Head of caudate nucleus (tissue), 42 donors: ENCODE measurements at regions not wholly inside any gene's neighbourhood (a gene's known extent, or its start where the extent isn't known, plus 50 kb on each side); places are given as distances from the start of the nearest gene placed in this dataset.
"Not testable (repeated sequence)": the region's sequence is repeated elsewhere in the genome, so short reads cannot be mapped to it uniquely, and the experiment has no call there.

ENCODE experiments used
- DNase-seq, 42 donors: peaks; one replicate each; pipeline versions ENCODE4 v3.0.0 to v3.0.0-alpha.2; 2020 to 2021; ENCODE audit warnings: mixed read lengths in 7 of 42
- intact Hi-C: fragments of 100-400 bp; cut with DNase I; formaldehyde crosslinking; loops from one replicate; pipeline ENCODE4 v1.15.0; 2022

- intact Hi-C loops = no loop called here
- DNase-seq = no peak
Measured at GRCh38 chr6:76764057-76764456, 691.6 kb upstream of the IMPG1 start.

GRCh38 chr6:76752841-76753240 is 680.4 kb upstream of the IMPG1 start:
- DNase-seq = no peak
- intact Hi-C loops = no loop called here

- DNase-seq, intact Hi-C loops: not testable (repeated sequence)
Measured at GRCh38 chr6:76745388-76745787, 672.9 kb upstream of the IMPG1 start.

GRCh38 chr6:76744151-76744720 is 671.8 kb upstream of the IMPG1 start:
- DNase-seq, intact Hi-C loops: not testable (repeated sequence)

GRCh38 chr6:76742919-76743318 is 670.5 kb upstream of the IMPG1 start:
- no peak for DNase-seq

GRCh38 chr6:76719449-76719848 is 647.0 kb upstream of the IMPG1 start:
- intact Hi-C loops = no loop called here
- DNase-seq = no peak

More at GRCh38 chr6:76742919-76743318, 670.5 kb upstream of the IMPG1 start:
- intact Hi-C loops = no loop called here

- intact Hi-C loops = no loop called here
- DNase-seq = no peak
Measured at GRCh38 chr6:76708641-76709331, 636.3 kb upstream of the IMPG1 start.

GRCh38 chr6:76707630-76708029 is 635.2 kb upstream of the IMPG1 start:
- no peak for DNase-seq
- intact Hi-C loops = no loop called here

- intact Hi-C loops = no loop called here
- DNase-seq = no peak
Measured at GRCh38 chr6:76706631-76707030, 634.2 kb upstream of the IMPG1 start.

- intact Hi-C loops = no loop called here
- DNase-seq = no peak
Measured at GRCh38 chr6:76706086-76706485, 633.6 kb upstream of the IMPG1 start.

- no peak for DNase-seq
- intact Hi-C loops = no loop called here
Measured at GRCh38 chr6:76703786-76704185, 631.3 kb upstream of the IMPG1 start.

GRCh38 chr6:76703285-76703684 is 630.8 kb upstream of the IMPG1 start:
- intact Hi-C loops = no loop called here
- no peak for DNase-seq

- no peak for DNase-seq
- intact Hi-C loops = no loop called here
Measured at GRCh38 chr6:76702187-76702586, 629.7 kb upstream of the IMPG1 start.

GRCh38 chr6:76701610-76702009 is 629.1 kb upstream of the IMPG1 start:
- intact Hi-C loops = no loop called here
- DNase-seq = no peak

- intact Hi-C loops = no loop called here
- no peak for DNase-seq
Measured at GRCh38 chr6:76697585-76697984, 625.1 kb upstream of the IMPG1 start.

GRCh38 chr6:76694795-76695194 is 622.3 kb upstream of the IMPG1 start:
- DNase-seq = no peak
- intact Hi-C loops = no loop called here

- intact Hi-C loops = no loop called here
- peak in 1 of 42 donors; percentile 4 for DNase-seq
Measured at GRCh38 chr6:76684875-76685274, 612.4 kb upstream of the IMPG1 start.

- DNase-seq = no peak
- intact Hi-C loops = no loop called here
Measured at GRCh38 chr6:76683985-76684384, 611.5 kb upstream of the IMPG1 start.

GRCh38 chr6:76682842-76683241 is 610.4 kb upstream of the IMPG1 start:
- DNase-seq = no peak
- intact Hi-C loops = no loop called here

- intact Hi-C loops = no loop called here
- DNase-seq = no peak
Measured at GRCh38 chr6:76681781-76682180, 609.3 kb upstream of the IMPG1 start.

- no peak for DNase-seq
- intact Hi-C loops = no loop called here
Measured at GRCh38 chr6:76677017-76677416, 604.6 kb upstream of the IMPG1 start.
